Lower leg skin (tissue), 3 donors: ENCODE measurements at regions not wholly inside any gene's neighbourhood (a gene's known extent, or its start where the extent isn't known, plus 50 kb on each side); places are given as distances from the start of the nearest gene placed in this dataset.

Source experiments
- POLR2A ChIP-seq, 2 donors: fragments of 450-650 bp; IDR thresholded peaks; one replicate each; pipeline ENCODE4 v1.6.1; 2016 to 2017; ENCODE audit warnings: antibody characterized with exemption in 2 of 2, mild to moderate bottlenecking in 1 of 2, moderate library complexity in 1 of 2
- TF ChIP-seq, protein P1 (sequence below), 3 donors: fragments of 450-650 bp; IDR thresholded peaks; one replicate each; pipeline ENCODE4 v1.5.1; 2016; ENCODE audit warnings: antibody characterized with exemption in 3 of 3, mild to moderate bottlenecking in 3 of 3, moderate library complexity in 2 of 3

- TF ChIP-seq, protein P1, sequence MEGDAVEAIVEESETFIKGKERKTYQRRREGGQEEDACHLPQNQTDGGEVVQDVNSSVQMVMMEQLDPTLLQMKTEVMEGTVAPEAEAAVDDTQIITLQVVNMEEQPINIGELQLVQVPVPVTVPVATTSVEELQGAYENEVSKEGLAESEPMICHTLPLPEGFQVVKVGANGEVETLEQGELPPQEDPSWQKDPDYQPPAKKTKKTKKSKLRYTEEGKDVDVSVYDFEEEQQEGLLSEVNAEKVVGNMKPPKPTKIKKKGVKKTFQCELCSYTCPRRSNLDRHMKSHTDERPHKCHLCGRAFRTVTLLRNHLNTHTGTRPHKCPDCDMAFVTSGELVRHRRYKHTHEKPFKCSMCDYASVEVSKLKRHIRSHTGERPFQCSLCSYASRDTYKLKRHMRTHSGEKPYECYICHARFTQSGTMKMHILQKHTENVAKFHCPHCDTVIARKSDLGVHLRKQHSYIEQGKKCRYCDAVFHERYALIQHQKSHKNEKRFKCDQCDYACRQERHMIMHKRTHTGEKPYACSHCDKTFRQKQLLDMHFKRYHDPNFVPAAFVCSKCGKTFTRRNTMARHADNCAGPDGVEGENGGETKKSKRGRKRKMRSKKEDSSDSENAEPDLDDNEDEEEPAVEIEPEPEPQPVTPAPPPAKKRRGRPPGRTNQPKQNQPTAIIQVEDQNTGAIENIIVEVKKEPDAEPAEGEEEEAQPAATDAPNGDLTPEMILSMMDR (IDR thresholded peaks at IDR 0.05), result no peak
- TF ChIP-seq POLR2A (IDR thresholded peaks at IDR 0.05), result no peak
Measured at GRCh38 chr3:72322264-72322976, 525.8 kb downstream of the SHQ1 start.
